Esophagus squamous epithelium (tissue), 4 donors: ENCODE measurements at regions not wholly inside any gene's neighbourhood (a gene's known extent, or its start where the extent isn't known, plus 50 kb on each side); places are given as distances from the start of the nearest gene placed in this dataset.

Source experiments
- CTCF ChIP-seq, 6 experiments: fragments of 450-650 bp in 4 of 6; fragments of 200-600 bp in 2 of 6; sonication (generic) in 2 of 6; IDR thresholded peaks; one replicate each; pipeline ENCODE4 v1.5.1; 2016 to 2019; ENCODE audit warnings: antibody characterized with exemption in 6 of 6, mild to moderate bottlenecking in 4 of 6, moderate library complexity in 4 of 6
- POLR2A ChIP-seq, 4 donors: fragments of 450-650 bp; IDR thresholded peaks; one replicate each; pipeline ENCODE4 v1.6.1; 2017; ENCODE audit warnings: antibody characterized with exemption in 4 of 4, mild to moderate bottlenecking in 4 of 4, moderate library complexity in 3 of 4

- no peak for TF ChIP-seq POLR2A (IDR thresholded peaks at IDR 0.05)
- TF ChIP-seq CTCF (IDR thresholded peaks at IDR 0.05): no peak
These were observed 153.4 kb upstream of the ANK2 start for GRCh38 chr4:112895811-112896608.
